ENCODE measurements at regions not wholly inside any gene's neighbourhood (a gene's known extent, or its start where the extent isn't known, plus 50 kb on each side); places are given as distances from the start of the nearest gene placed in this dataset.

DNA sequence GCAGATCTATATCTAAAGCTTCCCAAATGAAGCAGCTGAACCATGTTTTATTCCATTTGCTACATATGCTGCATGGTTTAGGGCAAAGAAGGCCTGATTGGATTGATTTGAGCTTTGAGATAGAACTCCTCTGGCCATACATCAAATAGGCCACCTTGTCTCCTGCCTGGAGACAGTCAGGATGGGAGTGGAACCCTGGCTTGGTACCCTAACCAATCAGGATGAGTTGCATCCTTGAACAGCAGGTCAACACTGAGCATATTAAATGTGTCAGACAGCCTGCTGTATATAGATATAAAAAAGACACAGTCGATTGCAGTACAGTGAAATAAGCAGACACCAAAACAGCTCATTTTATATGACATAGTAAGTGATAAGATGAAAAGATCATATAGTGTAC, 291.7 kb downstream of the NUAK1 start:
- no peak overlapping the region for H3K27ac ChIP-seq
- no peak for TF ChIP-seq CTCF (conservative IDR thresholded peaks at IDR 0.05)

- TF ChIP-seq CTCF (conservative IDR thresholded peaks at IDR 0.05), result no peak
Measured at GRCh38 chr12:105848286-105848685, 290.5 kb downstream of the NUAK1 start.

DNA sequence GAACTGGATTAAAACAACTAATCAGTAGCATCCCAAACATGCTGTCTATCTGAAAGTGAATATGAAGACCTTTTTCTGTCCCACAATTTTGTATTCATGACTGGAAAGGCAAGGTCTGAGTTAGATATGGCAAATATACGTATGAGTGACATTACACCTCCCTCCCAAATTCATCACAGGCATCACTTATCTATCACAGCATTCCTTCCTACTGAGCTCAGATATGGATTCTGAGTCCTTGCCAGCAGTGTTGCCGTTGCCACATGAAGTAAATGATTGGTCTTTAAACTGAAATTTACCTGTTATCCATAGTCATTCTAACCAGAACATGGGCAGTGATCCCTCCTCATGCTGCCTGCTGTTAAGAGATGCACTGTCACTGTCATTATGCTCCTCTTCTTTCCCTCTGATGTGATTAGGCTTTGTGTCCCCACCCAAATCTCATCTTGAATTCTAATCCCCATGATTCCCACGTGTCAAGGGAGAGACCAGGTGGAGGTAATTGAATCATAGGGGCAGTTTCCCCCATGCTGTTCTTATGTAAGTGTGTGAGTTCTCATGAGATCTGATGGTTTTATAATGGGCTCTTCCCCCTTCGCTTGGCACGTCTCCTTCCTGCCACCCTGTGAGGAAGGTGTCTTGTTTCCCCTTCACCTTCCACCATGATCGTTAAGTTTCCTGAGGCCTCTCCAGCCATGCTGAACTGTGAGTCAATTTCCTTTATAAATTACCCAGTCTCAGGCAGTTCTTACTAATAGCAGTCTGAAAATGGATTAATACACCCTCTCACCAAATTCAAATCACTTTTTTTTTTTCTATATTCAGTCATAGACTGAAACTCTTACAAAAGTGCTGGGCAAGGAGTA, 288.4 kb downstream of the NUAK1 start:
- no peak overlapping the region for H3K27ac ChIP-seq
- no peak for TF ChIP-seq CTCF (conservative IDR thresholded peaks at IDR 0.05)

More at GRCh38 chr12:105848286-105848685, 290.5 kb downstream of the NUAK1 start:
- H3K27ac ChIP-seq, result no peak overlapping the region

- no peak for TF ChIP-seq CTCF (conservative IDR thresholded peaks at IDR 0.05)
- no peak overlapping the region for H3K27ac ChIP-seq
Measured at GRCh38 chr12:105852496-105852895, 286.3 kb downstream of the NUAK1 start.

- TF ChIP-seq CTCF (conservative IDR thresholded peaks at IDR 0.05), result no peak
Measured at GRCh38 chr12:105852951-105853350, 285.8 kb downstream of the NUAK1 start.

GRCh38 chr12:105854071-105854470, 284.7 kb downstream of the NUAK1 start:
- no peak overlapping the region for H3K27ac ChIP-seq
- no peak for TF ChIP-seq CTCF (conservative IDR thresholded peaks at IDR 0.05)

More at GRCh38 chr12:105852951-105853350, 285.8 kb downstream of the NUAK1 start:
- no peak overlapping the region for H3K27ac ChIP-seq

- no peak overlapping the region for H3K27ac ChIP-seq
- no peak for TF ChIP-seq CTCF (conservative IDR thresholded peaks at IDR 0.05)
Measured at GRCh38 chr12:105855361-105856047, 283.2 kb downstream of the NUAK1 start.

Measured in VCaP (cell line).